HFFc6 (cell line): ENCODE measurements at regions not wholly inside any gene's neighbourhood (a gene's known extent, or its start where the extent isn't known, plus 50 kb on each side); places are given as distances from the start of the nearest gene placed in this dataset.
A peak's percentile ranks its signal among the peaks of the same experiment; 100 is the strongest.

Experiments
- DNase-seq: peaks from one replicate; pipeline ENCODE4 v3.0.0-alpha.2; 2018
- H3K27ac Mint-ChIP-seq: 2 replicates; pipeline ENCODE4 v1.8.0; 2020; ENCODE audit warnings: mild to moderate bottlenecking, mixed read lengths
- H3K27me3 Mint-ChIP-seq: 2 replicates; pipeline ENCODE4 v1.8.0; 2021; ENCODE audit warnings: mild to moderate bottlenecking, moderate library complexity, mixed read lengths; ENCODE audit not compliant: insufficient read depth
- H3K36me3 Mint-ChIP-seq: 2 replicates; pipeline ENCODE4 v1.8.0; 2021; ENCODE audit warnings: low read depth, mixed read lengths
- H3K4me1 Mint-ChIP-seq: 2 replicates; pipeline ENCODE4 v1.8.0; 2020; ENCODE audit warnings: low read depth, mixed read lengths
- H3K4me3 Mint-ChIP-seq: 2 replicates; pipeline ENCODE4 v1.8.0; 2020; ENCODE audit warnings: mild to moderate bottlenecking, moderate library complexity, mixed read lengths
- H3K9me3 Mint-ChIP-seq: 2 replicates; pipeline ENCODE4 v1.8.0; 2020; ENCODE audit warnings: mild to moderate bottlenecking, mixed read lengths
- CTCF ChIP-seq: fragments of 200-600 bp; sonication (generic); IDR thresholded peaks from 2 replicates; pipeline ENCODE4 v1.5.0; 2021; ENCODE audit warnings: antibody characterized with exemption, mild to moderate bottlenecking

DNA sequence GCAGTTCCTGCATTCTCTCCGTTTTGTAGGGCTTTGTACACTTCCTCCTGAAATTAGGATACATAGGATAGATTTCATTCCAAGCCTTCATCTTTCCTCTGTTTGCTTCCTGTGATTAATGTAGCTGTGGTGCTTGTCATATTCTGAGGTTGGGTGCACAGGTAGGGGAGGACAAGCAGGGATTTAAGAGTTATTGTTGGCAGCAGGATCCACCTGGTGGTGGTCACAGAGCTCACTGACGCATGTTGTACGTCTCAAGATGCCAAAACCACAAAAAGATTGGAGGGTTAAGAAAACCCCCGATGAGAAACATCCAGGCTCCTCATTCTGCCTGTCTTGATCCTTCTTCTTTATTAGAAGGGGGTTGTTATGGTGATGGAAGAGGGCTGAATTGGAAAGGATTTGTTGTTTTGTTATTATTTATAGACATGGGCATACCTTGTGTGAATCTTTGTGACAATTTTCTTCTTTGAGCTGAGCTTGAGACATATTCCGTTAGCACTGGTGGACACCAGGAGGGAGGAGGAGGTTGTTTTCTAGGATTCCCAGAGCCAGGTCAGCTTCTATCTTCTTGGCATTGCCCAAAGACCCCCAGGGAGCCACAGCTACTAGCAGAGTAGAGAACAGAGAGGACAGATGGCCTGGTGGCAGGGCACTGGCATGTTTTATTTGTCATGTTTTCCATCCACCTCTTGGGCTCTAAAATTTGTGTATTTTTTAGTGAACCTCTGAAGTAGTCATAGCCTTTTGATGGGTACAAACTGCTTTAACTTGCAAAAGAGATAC, 57.7 kb upstream of the LARS2 start:
- 0 out of 2 replicates have a peak, but pooled peaks cover 5% of the 10 kb centered on the region for H3K4me1 Mint-ChIP-seq
- H3K9me3 Mint-ChIP-seq = no peaks in the 10 kb centered on the region
- no peak for TF ChIP-seq CTCF
- H3K27ac Mint-ChIP-seq = no peak overlapping the region
- H3K27me3 Mint-ChIP-seq = peaks cover 52% of the 10 kb centered on the region
- no peak overlapping the region for H3K4me3 Mint-ChIP-seq
- no peak for DNase-seq
- H3K36me3 Mint-ChIP-seq = no peaks in the 10 kb centered on the region

DNA sequence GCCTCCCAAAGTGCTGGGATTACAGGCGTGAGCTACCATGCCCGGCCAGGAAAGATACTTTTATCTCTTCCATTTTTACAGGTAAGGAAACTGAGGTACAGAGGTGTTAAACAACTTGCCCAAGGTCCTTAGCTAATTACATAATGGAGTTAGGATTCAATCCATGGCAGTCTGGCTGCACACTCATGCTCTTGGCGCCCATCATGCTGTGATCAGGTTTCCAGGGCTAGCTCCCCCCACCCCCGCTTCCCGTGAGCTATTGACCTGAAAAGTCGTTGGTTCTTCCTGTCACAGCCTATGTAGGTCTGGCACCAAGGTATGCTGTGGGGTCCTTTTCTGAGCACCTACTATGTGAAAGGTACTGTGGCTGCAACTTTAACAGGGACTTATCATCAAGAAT, 55.9 kb upstream of the LARS2 start:
- H3K27ac Mint-ChIP-seq = no peak overlapping the region
- H3K9me3 Mint-ChIP-seq = no peaks in the 10 kb centered on the region
- TF ChIP-seq CTCF = no peak
- 0 out of 2 replicates have a peak, but pooled peaks cover 5% of the 10 kb centered on the region for H3K4me1 Mint-ChIP-seq
- peaks cover 55% of the 10 kb centered on the region for H3K27me3 Mint-ChIP-seq
- no peak for DNase-seq
- no peaks in the 10 kb centered on the region for H3K36me3 Mint-ChIP-seq
- no peak overlapping the region for H3K4me3 Mint-ChIP-seq

- Mint-ChIP-seq H3K4me1 (0 out of 2 replicates have a peak, but pooled peaks cover 5% of the 10 kb centered on the region), H3K27me3 (peaks cover 58% of the 10 kb centered on the region), H3K36me3 (no peaks in the 10 kb centered on the region), H3K9me3 (no peaks in the 10 kb centered on the region), H3K4me3 (no peak overlapping the region), H3K27ac (no peak overlapping the region)
- no peak for DNase-seq
- no peak for TF ChIP-seq CTCF
Measured at GRCh38 chr3:45332901-45333407, 55.4 kb upstream of the LARS2 start.

- peak; percentile 24; the same call in 1 of the 2 replicates for TF ChIP-seq CTCF
- DNase-seq = no peak
- no peak overlapping the region for H3K4me3 Mint-ChIP-seq
- H3K27me3 Mint-ChIP-seq = peaks cover 59% of the 10 kb centered on the region
- H3K36me3 Mint-ChIP-seq = no peaks in the 10 kb centered on the region
- H3K9me3 Mint-ChIP-seq = no peaks in the 10 kb centered on the region
- H3K27ac Mint-ChIP-seq = no peak overlapping the region
- H3K4me1 Mint-ChIP-seq = 0 out of 2 replicates have a peak, but pooled peaks cover 5% of the 10 kb centered on the region
Measured at GRCh38 chr3:45333549-45333948, 54.8 kb upstream of the LARS2 start.

- Mint-ChIP-seq H3K36me3 (no peaks in the 10 kb centered on the region), H3K27me3 (peaks cover 69% of the 10 kb centered on the region), H3K4me3 (no peak overlapping the region), H3K4me1 (0 out of 2 replicates have a peak, but pooled peaks cover 5% of the 10 kb centered on the region), H3K27ac (no peak overlapping the region), H3K9me3 (no peaks in the 10 kb centered on the region)
- TF ChIP-seq CTCF = no peak
- DNase-seq = no peak
Measured at GRCh38 chr3:45337839-45338470, 50.4 kb upstream of the LARS2 start.
